RWPE1 (cell line): ENCODE measurements at regions not wholly inside any gene's neighbourhood (a gene's known extent, or its start where the extent isn't known, plus 50 kb on each side); places are given as distances from the start of the nearest gene placed in this dataset.

Source experiments
- CTCF ChIA-PET: fragments of 350-600 bp; sonication (Branson Sonifier 250); formaldehyde crosslinking; extraction: SDS; loops from one replicate; lab custom pipeline; 2021; lab: Yijun Ruan, JAX
- POLR2A ChIA-PET: fragments of 400-600 bp; formaldehyde crosslinking; extraction: SDS; loops from one replicate; lab custom pipeline; 2020; ENCODE audit warnings: antibody characterized with exemption; ENCODE audit not compliant: low non-redundant PET; lab: Yijun Ruan, JAX
- DNase-seq: peaks from one replicate; pipeline ENCODE4 v3.0.0; 2012; ENCODE audit warnings: low spot score
- H3K27ac ChIP-seq: fragments of 450-650 bp; 2 replicates; pipeline ENCODE4 v1.5.1; 2017
- TF ChIP-seq, protein P1 (sequence below): fragments of 450-650 bp; conservative IDR thresholded peaks from 2 replicates; pipeline ENCODE4 v1.5.1; 2017; ENCODE audit warnings: low read depth, mild to moderate bottlenecking

DNA sequence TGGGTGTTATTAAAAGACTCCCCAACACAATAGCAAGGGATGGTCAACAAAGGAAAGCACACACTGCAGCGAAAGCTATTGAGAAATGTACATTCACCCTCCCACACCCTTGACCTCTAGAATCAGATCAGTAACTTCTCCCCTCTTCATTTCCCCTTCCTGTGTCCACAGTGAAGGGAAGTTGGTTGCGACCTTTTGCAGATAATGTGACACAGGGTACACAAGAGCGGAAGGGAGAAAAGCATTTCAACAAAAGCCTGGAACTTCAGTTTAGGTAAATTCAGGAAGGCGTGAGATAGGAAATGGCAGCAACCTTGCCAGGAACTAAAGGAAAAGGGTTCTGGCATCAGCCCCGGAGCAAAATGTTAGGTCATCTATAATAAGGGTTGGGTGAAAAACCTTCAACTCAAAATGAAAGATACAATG lies 899.8 kb downstream of the MCTP2 start:
- CTCF ChIA-PET = no interaction called here
- DNase-seq = no peak
- TF ChIP-seq, protein P1, sequence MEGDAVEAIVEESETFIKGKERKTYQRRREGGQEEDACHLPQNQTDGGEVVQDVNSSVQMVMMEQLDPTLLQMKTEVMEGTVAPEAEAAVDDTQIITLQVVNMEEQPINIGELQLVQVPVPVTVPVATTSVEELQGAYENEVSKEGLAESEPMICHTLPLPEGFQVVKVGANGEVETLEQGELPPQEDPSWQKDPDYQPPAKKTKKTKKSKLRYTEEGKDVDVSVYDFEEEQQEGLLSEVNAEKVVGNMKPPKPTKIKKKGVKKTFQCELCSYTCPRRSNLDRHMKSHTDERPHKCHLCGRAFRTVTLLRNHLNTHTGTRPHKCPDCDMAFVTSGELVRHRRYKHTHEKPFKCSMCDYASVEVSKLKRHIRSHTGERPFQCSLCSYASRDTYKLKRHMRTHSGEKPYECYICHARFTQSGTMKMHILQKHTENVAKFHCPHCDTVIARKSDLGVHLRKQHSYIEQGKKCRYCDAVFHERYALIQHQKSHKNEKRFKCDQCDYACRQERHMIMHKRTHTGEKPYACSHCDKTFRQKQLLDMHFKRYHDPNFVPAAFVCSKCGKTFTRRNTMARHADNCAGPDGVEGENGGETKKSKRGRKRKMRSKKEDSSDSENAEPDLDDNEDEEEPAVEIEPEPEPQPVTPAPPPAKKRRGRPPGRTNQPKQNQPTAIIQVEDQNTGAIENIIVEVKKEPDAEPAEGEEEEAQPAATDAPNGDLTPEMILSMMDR = no peak
- no peak overlapping the region for H3K27ac ChIP-seq
- POLR2A ChIA-PET = no interaction called here

DNA sequence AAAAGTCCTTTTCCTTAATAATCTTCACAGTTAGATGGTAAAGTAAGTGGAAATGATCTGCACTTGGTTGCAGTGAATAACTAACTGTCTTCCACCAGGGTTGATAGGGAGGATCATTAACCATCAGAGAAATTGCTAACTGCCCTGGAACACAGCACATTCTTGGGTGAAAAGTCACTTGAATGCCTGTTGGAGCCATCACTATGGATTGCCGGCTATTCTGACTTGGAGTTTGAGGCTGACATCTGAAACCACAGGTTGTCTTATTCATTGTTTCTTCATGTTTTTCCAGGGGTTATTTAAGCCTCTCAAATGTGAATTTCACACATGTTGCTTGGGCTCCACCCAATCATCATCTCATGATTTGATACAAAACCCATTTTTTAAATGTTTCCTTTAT lies 901.4 kb downstream of the MCTP2 start:
- H3K27ac ChIP-seq = no peak overlapping the region
- CTCF ChIA-PET = no interaction called here
- DNase-seq = no peak
- TF ChIP-seq, protein P1 = no peak
- POLR2A ChIA-PET = no interaction called here

DNA sequence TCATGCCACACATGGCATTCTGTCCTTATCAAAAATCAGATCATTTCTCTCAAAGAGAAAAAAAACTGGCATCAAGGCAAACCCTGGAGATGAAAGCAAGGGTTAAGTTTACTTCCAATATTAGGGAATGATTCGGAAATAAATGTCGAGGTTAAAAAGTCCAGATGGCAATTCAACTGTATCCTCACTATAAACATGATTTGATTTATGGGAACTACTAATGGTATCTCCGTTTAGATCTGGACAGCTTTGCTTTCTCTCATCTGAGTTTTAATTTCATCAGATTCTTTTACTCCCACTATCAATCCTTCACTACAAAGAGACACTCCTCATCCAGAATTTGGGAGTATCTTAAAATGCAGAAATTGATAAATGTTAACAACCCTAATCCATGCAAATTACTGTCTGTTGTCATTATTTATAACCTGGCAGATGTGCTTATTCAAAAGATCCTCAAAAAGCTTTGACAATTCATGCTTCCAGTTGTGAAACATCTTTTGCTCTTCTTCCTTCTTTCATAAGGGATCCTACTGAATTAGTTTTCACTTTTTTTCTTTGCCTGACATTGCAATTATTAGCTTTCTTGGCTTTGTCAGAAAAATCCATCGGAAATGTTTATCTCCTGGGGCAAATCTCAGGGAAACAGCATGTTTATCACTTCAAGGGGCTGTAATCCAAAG lies 903.2 kb downstream of the MCTP2 start:
- H3K27ac ChIP-seq = no peak overlapping the region
- ChIA-PET CTCF (interaction anchor here (0.5 kb wide), 1 partner anchor 109 kb away, joined by 3 read pairs; no protein-coding TSS in a partner anchor), POLR2A (no interaction called here)
- no peak for DNase-seq
- TF ChIP-seq, protein P1 = no peak

DNA sequence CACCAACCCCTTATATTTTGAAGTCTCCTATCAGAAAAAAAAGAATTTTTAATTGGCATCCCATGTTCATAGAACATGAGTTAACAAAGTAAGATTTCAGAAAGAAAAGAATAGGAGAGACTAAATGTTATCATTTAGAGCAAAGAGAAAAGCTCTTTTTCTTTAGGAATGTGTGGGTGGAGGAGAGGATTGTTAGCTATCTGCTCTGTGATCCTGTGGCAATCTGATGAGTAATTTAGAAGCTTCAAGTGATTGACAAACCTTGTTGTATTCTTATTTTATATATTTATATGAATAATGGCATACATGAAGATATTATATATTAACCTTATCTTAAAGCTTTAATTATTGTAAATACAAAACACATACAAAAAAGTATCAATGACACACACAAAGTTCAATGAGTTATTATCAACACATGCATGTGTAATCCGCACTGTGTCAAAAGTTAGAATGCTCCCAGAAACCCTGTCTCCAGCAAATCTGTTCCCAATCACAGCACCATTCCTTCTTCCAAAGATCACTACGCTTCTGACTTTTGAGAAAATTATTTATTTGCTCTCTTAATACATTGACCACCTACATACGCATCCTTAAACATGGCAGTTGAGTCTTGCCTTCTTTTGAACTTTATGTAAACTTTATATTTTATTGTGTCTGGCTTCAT lies 907.4 kb downstream of the MCTP2 start:
- no peak overlapping the region for H3K27ac ChIP-seq
- no peak for DNase-seq
- ChIA-PET CTCF (no interaction called here), POLR2A (no interaction called here)
- TF ChIP-seq, protein P1 = no peak

DNA sequence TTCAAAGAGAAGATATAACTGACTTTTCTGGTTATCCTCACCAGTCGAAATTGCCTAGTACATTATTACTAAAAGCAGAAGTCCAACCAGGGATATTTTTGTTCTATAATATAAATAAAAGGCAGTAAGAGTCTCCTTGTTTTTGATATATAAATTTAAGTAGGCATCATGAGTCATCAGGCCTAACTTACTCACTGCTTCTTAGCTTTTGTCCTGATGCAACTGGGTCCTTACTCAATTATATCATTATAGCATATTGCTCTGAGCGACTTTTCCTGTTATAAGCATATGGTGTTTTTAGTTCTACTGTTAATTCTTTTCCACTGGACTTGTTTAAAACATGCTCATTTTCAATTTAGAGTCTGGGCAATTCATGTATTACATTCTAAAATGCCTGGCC lies 910.1 kb downstream of the MCTP2 start:
- TF ChIP-seq, protein P1 = no peak
- peak; percentile 13 for DNase-seq
- H3K27ac ChIP-seq = no peak overlapping the region
- ChIA-PET POLR2A (no interaction called here), CTCF (no interaction called here)

DNA sequence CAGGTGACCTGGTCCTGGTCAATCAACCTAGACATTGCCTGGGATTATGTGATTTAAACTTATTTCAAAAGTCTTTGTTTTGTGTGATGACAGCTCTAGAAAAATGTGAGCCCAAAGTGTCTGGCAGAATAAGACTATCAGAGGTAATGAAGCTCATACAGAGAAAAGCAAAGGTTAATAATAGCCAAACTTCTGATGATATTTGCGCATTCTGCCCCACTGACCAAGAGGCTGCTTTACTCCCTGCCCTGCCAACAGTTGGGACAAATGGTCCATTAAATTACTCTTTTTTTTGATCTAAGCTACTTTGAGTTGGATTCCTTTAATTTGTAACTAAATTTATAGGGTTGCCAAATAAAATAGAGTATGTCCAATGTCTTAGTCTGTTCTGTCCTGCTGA lies 911.2 kb downstream of the MCTP2 start:
- H3K27ac ChIP-seq = no peak overlapping the region
- TF ChIP-seq, protein P1 = no peak
- ChIA-PET POLR2A (no interaction called here), CTCF (no interaction called here)
- no peak for DNase-seq
